ENCODE measurements at regions not wholly inside any gene's neighbourhood (a gene's known extent, or its start where the extent isn't known, plus 50 kb on each side); places are given as distances from the start of the nearest gene placed in this dataset.

DNA sequence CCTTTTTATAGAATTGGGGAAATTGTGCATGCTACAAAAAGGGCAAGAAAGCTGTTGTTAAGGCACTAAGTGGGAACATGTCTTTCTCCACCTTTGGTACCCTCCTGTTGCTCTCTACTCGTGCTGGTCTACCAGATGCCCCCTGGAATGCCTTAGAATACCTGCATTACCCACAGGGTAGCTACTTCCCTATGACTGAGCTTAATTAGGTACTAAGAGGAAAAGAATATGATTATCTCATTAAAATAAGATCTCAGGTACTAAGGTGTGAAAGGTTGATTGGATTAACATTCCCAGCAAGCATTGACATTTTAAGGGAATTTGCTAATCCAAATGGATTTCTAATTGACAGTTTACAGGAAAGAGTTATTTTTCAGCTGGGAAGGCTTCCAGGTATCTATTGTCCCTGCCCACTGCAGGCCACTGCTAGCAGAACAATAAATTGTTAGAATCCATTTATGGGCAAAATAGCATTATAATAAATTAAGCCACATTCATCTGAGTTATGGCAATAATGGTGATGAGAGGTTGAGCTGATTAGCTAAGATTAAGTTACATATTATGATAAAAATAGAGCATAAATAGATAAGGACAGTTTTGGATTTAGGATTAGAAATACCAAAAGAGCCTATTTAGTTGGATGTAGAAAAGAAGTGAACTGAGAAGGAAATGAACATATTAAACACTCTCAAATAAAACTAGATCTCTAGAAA, 67.8 kb upstream of the GRIP1 start (continued):
- TF ChIP-seq ZNF843 (tag by site-specific recombination; IDR thresholded peaks at IDR 0.05) (peak; percentile 87), ZBTB20 (tag by site-specific recombination; IDR thresholded peaks at IDR 0.05) (no peak), ZNF664 (tag by site-specific recombination; IDR thresholded peaks at IDR 0.05) (peak; percentile 86), ZNF274 (IDR thresholded peaks at IDR 0.05; ENCODE audit: low read length) (no peak), ZNF274 (tag by site-specific recombination; IDR thresholded peaks at IDR 0.05; ENCODE audit: borderline replicate concordance) (no peak), HOXA7 (CRISPR knock-in tag; IDR thresholded peaks at IDR 0.05; ENCODE audit: borderline replicate concordance) (no peak), OSR2 (tag by site-specific recombination; IDR thresholded peaks at IDR 0.05) (peak; percentile 54; the same call in 1 of the 2 replicates), ZNF239 (tag by site-specific recombination; IDR thresholded peaks at IDR 0.05) (no peak), REPIN1 (tag by site-specific recombination; IDR thresholded peaks at IDR 0.05; ENCODE audit: low read depth) (no peak), ZNF548 (tag by site-specific recombination; IDR thresholded peaks at IDR 0.05) (no peak), FEZF1 (tag by site-specific recombination; IDR thresholded peaks at IDR 0.05) (peak; percentile 64; the same call in 1 of the 2 replicates), ZNF785 (tag by site-specific recombination; IDR thresholded peaks at IDR 0.05) (no peak), TCF7L2 (IDR thresholded peaks at IDR 0.05; ENCODE audit: borderline replicate concordance, low read depth, low read length) (no peak), IKZF3 (tag by site-specific recombination; IDR thresholded peaks at IDR 0.05) (0 out of 2 replicates have a peak, but pooled peaks have one; percentile 19), SP7 (tag by site-specific recombination; IDR thresholded peaks at IDR 0.05) (no peak), PRDM6 (tag by site-specific recombination; IDR thresholded peaks at IDR 0.05) (peak; percentile 45; the same call in 1 of the 2 replicates)
- TF ChIP-seq, protein P1, sequence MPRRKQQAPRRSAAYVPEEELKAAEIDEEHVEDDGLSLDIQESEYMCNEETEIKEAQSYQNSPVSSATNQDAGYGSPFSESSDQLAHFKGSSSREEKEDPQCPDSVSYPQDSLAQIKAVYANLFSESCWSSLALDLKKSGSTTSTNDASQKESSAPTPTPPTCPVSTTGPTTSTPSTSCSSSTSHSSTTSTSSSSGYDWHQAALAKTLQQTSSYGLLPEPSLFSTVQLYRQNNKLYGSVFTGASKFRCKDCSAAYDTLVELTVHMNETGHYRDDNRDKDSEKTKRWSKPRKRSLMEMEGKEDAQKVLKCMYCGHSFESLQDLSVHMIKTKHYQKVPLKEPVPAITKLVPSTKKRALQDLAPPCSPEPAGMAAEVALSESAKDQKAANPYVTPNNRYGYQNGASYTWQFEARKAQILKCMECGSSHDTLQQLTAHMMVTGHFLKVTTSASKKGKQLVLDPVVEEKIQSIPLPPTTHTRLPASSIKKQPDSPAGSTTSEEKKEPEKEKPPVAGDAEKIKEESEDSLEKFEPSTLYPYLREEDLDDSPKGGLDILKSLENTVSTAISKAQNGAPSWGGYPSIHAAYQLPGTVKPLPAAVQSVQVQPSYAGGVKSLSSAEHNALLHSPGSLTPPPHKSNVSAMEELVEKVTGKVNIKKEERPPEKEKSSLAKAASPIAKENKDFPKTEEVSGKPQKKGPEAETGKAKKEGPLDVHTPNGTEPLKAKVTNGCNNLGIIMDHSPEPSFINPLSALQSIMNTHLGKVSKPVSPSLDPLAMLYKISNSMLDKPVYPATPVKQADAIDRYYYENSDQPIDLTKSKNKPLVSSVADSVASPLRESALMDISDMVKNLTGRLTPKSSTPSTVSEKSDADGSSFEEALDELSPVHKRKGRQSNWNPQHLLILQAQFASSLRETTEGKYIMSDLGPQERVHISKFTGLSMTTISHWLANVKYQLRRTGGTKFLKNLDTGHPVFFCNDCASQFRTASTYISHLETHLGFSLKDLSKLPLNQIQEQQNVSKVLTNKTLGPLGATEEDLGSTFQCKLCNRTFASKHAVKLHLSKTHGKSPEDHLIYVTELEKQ (tag by site-specific recombination; IDR thresholded peaks at IDR 0.05; ENCODE audit: borderline replicate concordance): no peak

GRCh38 chr12:66751432-66752113, 72.7 kb upstream of the GRIP1 start:
- no peak overlapping the region for H3K4me3 ChIP-seq (ENCODE audit: low read depth, low read length)
- H3K4me1 ChIP-seq (ENCODE audit: control insufficient read depth, insufficient read depth, low read length): peaks cover 36% of the 10 kb centered on the region
- no peaks in the 10 kb centered on the region for H3K9me3 ChIP-seq (ENCODE audit: control insufficient read depth, insufficient read depth, low read depth, low read length)
- POLR2A ChIA-PET: no interaction called here
- H3K27ac ChIP-seq (ENCODE audit: extremely low read depth, low read depth, low read length): no peak overlapping the region; the same call in 1 of the 2 replicates
- CTCF ChIA-PET: interaction anchor here (0.5 to 2.0 kb wide), 3 partner anchors 9 to 313 kb away, joined by 3 to 5 read pairs (median 3); no protein-coding TSS in a partner anchor
- H3K36me3 ChIP-seq (ENCODE audit: control insufficient read depth in 2 of 2, insufficient read depth in 1 of 2, low read length in 2 of 2): no peaks in the 10 kb centered on the region
- TF ChIP-seq PRDM1 (tag by site-specific recombination; IDR thresholded peaks at IDR 0.05): no peak
- no peak for TF ChIP-seq PRDM10 (tag by site-specific recombination; IDR thresholded peaks at IDR 0.05)
- peak; percentile 91 for TF ChIP-seq GLI2 (tag by site-specific recombination; IDR thresholded peaks at IDR 0.05; ENCODE audit: borderline replicate concordance, low read depth)
- TF ChIP-seq, protein P2, sequence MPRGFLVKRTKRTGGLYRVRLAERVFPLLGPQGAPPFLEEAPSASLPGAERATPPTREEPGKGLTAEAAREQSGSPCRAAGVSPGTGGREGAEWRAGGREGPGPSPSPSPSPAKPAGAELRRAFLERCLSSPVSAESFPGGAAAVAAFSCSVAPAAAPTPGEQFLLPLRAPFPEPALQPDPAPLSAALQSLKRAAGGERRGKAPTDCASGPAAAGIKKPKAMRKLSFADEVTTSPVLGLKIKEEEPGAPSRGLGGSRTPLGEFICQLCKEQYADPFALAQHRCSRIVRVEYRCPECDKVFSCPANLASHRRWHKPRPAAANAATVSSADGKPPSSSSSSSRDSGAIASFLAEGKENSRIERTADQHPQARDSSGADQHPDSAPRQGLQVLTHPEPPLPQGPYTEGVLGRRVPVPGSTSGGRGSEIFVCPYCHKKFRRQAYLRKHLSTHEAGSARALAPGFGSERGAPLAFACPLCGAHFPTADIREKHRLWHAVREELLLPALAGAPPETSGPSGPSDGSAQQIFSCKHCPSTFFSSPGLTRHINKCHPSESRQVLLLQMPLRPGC (tag by site-specific recombination; IDR thresholded peaks at IDR 0.05): peak; percentile 90
- TF ChIP-seq BCL11A (tag by site-specific recombination; IDR thresholded peaks at IDR 0.05; ENCODE audit: low read depth): no peak
- TF ChIP-seq ZNF221 (tag by site-specific recombination; IDR thresholded peaks at IDR 0.05; ENCODE audit: borderline replicate concordance): no peak
- peak; percentile 94 for TF ChIP-seq ZNF366 (tag by site-specific recombination; conservative IDR thresholded peaks at IDR 0.05)
- no peak for TF ChIP-seq MZF1 (tag by site-specific recombination; IDR thresholded peaks at IDR 0.05; ENCODE audit: borderline replicate concordance)
